HG03103 (cell line): ENCODE measurements at regions not wholly inside any gene's neighbourhood (a gene's known extent, or its start where the extent isn't known, plus 50 kb on each side); places are given as distances from the start of the nearest gene placed in this dataset.
"Not testable (repeated sequence)": the region's sequence is repeated elsewhere in the genome, so short reads cannot be mapped to it uniquely, and the experiment has no call there.

Experiments
- ATAC-seq: cut with Tn5 transposase; IDR thresholded peaks from one replicate; pipeline ENCODE4 v1.9.1; 2021; ENCODE audit warnings: low read depth; ENCODE audit not compliant: unreplicated experiment

DNA sequence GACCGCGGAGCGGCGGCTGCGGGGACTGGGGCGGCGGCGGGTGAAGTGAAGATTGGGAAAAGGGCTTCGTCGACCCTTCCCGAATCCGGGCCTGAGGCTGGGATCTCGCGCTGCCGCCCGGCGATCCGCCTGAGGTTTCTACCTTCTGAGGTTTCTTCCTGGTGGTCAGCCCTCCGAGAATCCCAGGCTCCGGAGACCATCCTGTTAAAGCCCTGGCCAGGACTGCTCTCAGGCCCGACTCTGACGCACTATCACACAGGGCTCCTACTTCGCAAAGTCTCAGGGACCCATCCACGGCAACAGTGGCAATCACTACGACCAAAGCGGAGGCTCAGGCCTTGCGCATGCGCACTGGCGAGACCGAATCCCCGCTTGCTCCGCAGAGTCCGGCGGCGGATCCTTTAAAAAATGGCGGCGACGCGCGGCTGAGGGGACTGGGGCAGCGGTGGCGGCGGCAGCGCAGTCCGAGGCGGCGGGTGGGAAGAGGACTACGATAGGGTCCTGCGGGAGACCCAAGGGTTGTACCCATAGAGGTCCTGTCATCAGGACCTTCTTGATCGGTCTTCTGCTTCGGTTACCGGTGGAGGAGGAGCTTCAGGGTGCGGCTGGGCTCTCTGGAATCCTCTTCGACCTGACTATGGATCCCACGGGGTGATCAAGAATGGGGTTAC lies 157.2 kb upstream of the ZNF337 start:
- ATAC-seq: peak; percentile 75

DNA sequence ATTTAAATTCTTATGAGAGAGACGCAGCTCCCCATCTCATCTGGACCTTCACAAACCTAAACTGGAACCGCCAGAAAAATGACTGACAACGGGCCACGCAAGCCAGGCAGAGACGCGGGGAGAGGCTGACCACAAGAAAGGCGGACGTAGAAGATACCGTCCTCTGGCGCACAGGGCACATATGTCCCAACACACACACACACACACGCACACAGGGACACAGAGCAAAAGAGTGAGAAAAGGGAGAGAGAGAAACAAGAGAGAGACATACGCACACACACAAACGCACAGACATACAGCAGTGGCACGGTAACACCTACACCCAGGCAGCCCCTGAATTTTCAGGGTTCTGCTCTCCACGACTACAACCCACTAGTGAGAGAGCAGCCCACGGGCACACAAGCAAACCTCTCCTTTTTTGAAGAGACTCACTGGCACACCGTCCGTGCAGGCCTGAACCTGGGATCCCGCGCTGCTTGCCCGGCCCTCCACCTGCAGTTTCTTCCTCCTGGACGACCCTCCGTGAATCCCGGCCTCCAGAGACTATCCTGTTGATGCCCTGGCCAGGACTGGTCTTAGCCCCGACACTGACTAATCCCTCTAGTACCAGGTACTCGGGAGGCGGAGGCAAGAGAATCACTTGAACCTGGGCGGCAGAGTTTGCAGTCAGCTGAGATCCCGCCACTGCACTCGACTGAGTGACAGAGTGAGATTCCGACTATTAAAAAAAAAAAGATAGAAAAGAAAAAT lies 156.5 kb upstream of the ZNF337 start:
- not testable (repeated sequence) for ATAC-seq

DNA sequence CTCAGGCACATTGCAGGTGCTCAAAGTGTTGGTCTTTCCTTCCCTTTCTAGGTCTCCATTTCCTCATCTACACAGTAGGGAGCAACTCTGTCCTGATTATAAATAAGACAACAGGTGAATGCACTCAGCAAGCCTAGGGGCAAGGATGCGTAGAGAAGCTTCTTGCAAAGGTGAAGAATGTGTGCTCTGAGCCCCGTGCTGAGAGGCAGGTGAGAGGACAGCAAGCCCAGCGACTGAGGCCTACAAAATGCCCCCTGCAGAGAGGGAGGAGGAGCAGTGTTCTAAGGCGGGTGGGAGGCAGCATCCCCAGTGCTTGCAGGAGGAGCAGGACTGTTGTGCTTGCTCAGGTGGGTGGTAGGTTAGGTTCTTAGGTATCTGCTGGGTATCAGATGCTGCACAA lies 153.5 kb upstream of the ZNF337 start:
- ATAC-seq: not testable (repeated sequence)

DNA sequence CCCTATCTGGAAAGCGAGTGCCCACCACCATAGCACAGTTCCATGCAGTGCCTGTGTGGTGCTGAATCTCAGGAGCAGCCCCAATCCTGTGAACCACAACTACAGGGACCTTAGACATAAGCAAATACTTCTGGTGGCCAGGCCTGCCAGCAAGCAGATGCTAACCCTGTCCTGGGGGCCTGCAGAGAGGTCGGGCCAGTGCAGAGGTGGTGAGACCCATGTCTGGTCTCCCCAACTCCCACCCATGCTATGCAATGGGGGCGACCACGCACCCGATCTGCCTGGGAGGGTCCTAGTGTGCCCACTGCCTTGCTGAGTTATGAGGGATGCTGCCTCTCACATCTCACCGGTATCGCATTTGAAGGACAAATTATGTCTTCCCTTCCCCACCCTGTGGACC lies 151.6 kb upstream of the ZNF337 start:
- ATAC-seq: no peak

DNA sequence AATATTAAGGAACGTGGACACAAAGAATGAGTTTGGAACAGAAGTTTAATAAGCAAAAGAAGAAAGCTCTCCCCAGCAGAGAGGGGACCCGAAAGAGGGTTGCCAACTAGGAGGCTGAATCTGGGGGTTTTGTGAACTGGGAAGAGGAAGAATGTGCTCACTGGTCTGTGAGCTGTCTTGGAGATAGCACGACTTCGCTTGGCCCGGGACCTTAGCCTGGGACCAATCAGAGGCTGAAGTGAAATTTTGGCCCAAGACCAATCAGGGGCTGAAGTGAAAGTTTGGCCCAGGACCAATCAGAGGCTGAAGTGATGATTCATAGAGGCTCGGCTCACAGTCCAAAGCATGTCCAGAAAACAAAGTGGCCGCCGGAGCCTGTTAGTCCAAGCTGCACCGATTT lies 148.0 kb upstream of the ZNF337 start:
- not testable (repeated sequence) for ATAC-seq

DNA sequence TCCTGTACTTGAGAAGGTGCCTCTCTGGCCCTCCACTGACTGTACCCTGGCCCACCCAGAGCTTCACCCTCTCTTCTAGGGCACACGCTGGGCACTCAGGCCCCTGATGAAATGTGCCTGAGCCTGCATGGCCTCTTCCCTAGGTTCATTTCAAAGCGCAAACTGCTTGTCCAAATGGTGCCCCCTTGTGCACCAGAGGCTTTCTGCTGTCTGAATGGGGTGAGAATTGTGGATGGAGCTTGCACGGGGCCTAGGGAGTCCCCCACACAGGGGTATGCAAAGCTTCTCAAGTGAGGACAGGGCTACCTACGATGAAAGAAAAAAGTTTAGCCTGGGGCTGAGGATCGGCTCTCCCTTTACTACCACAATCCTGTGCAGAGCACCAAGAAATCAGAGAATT lies 116.9 kb upstream of the ZNF337 start:
- ATAC-seq: not testable (repeated sequence)

DNA sequence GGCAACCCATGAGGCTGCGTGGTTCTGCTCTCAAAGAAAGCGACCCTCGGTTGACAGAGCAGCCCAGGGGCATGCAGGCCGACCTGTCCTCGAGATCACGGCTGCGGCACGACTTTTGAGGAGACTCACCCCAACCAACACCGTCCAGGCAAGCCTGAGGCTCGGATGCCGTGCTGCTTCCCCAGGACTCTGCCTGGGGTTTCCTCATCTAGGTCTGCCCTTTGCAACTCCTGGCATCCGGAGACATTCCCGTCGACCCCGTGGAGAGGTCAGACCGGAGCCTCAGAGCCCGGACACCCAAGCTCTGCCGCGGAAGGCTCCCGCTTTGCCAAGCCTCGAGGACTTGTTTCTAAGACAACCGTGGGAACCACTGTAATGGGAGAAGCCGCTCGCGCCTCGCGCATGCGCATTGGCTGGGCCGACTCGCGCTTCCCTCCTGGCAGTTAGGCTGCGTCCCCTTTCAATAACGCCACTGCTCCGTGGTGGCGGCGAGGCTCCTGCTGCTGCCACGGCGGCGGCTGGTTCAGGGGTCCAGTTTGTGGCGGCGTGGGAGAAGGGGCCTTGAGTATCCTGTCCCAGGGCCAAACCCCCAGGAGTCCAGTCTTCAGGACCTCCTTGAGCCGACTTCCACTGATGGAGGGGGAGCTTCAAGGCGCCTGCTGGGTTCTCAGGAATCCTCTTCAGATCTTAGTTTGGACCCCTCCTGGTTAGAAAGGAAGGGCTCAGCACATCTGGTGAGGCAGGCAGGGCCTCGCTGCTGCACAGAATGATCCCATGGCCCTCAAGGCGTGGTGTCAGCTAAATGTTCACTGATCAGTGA lies 101.7 kb upstream of the ZNF337 start:
- ATAC-seq: not testable (repeated sequence)

DNA sequence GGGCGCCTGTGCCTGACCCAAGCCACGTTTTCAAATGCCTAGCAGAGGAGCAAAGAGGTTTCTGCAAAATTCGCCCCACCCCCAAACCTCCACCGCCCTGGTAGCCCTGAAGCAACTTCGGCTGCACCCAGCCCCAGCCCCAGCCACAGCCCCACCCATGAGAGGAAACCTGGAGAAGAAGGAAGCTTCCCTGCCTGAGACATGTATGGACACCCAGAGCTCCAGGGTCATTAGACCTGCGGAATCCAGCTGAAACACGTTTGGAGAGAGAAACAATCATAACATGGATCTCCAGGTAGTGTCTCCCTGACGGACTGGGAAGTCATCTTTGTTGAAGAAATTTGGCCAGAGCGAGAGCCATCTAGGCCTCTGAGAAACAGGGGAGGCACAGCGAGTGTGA lies 100.4 kb upstream of the ZNF337 start:
- ATAC-seq: not testable (repeated sequence)

DNA sequence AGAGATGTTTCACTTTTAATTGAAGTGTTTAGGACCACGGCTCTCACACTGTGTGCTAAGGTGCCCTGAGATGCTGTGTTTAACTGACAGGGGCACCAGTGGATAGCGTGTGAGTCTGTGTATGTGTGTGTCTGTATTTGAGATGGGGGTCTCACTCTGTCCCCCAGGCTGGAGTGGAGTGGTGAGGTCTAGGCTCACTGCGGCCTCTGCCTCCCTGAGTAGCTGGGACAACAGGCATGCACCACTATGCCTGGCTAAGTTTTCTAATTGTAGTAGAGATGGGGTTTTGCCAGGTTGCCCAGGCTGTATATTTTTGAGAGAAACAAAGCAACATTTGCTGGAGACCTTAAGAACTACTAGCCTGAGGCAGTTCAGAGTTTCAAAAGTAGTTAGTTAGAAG lies 80.6 kb upstream of the ZNF337 start:
- ATAC-seq: not testable (repeated sequence)

DNA sequence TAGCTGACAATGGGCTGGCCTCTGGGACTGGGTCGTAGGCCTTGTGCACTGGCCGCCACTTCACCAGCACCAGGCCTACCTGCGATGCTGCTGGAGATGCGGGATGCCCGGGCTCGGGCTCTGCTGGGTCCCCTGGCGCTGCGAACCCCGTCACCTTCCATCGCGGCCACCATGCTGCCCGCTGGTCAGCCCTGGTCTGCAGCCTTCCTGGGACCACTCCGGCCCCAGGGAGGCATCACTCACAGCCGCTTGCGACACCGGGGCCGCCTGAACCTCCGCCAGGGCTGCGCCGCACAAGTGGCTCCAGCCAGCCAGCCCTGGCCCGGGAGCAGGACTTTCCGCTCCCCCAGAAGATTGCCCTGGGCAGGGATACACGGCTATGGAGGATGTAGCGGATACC lies 78.1 kb upstream of the ZNF337 start:
- ATAC-seq: not testable (repeated sequence)

DNA sequence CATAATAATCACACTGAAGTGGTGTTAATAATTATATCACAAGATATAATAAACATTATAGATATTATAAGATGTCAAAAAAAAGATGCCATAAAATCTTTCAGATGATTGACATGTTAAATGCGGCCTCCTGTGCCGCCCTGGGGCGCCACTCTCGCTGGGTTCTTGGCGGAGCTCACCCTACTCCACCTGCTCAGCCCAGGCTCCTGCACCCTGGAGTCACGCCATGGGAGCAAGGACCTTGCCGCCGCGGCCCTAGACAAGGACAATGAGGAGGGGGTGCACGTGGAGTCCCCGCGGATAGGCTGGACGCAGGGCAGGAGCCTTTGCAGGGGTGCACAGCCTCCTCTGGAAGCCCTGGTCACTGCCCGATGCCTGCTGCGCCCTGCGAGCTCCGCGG lies 77.5 kb upstream of the ZNF337 start:
- ATAC-seq: not testable (repeated sequence)

DNA sequence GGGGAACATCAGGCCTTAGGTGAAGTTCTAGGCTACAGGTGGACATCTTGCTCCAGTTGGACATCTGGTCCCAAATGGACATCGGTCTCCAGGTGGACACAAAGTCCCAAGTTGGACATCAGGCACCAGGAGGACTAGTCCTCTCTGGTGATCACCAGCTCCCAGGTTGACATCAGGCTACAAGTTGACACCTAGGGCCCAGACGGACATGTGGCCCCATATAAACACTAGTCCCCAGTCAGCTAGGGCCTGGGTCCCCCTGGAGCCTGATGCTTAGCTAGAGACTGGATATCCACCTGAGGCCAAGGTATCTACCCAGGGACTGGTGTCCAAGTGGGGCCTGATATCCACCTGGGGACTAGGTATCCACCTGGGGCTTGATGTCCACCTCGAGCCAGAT lies 75.8 kb upstream of the ZNF337 start:
- ATAC-seq: not testable (repeated sequence)

DNA sequence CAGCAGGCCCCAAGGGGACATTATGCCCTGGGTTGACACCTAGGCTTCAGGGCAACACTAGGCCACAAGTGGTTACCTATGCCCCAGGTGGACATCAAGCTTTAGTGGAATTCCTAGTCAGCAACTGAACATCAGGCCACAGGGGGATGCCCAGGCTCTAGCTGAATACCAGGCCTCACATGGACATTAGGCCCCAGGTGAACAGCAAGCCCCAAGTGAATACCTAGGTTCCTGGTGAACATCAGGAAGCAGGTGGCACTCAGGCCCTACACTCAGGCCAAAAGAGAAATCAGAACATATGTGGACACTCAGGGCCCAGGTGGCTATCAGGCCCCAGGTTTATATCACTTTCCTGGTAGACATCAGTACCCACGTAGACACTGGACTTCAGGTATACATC lies 75.2 kb upstream of the ZNF337 start:
- ATAC-seq: not testable (repeated sequence)

DNA sequence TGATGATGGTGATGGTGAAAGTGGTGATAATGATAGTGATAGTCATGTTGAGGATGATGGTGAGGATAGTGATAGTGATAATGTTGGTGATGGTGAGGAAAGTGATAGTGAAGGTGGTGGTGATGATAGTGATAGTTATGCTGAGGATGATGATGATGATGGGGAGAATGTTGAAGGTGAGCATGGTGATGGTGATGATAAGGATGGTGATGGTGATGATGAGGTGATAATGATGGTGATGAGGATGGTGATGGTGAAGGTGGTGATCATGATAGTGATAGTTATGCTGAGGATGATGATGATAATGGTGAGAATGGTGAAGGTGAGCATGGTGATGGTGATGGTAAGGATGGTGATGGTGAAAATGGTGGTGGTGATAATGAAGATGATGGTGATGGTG lies 64.9 kb upstream of the ZNF337 start:
- ATAC-seq: no peak

DNA sequence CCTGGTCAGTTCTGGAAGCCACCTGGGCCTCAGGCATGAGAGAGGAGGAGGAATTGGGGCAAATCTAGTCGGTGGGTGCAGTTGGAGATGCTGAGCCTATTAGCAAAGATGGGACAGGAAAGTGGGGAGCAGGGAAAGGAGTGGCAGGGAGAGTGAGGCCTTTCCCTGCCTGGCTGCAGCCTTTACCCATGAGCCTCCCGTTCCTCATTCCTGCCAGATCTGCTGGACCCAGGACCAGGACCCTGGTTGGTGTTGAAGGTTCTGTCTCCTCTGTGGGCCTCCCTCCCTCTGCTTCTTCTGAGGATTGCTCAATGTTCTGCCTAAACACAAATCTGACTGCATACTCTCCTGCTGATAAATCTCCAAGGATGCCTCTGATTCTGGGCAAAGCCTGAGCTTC lies 64.4 kb upstream of the ZNF337 start:
- ATAC-seq: not testable (repeated sequence)

DNA sequence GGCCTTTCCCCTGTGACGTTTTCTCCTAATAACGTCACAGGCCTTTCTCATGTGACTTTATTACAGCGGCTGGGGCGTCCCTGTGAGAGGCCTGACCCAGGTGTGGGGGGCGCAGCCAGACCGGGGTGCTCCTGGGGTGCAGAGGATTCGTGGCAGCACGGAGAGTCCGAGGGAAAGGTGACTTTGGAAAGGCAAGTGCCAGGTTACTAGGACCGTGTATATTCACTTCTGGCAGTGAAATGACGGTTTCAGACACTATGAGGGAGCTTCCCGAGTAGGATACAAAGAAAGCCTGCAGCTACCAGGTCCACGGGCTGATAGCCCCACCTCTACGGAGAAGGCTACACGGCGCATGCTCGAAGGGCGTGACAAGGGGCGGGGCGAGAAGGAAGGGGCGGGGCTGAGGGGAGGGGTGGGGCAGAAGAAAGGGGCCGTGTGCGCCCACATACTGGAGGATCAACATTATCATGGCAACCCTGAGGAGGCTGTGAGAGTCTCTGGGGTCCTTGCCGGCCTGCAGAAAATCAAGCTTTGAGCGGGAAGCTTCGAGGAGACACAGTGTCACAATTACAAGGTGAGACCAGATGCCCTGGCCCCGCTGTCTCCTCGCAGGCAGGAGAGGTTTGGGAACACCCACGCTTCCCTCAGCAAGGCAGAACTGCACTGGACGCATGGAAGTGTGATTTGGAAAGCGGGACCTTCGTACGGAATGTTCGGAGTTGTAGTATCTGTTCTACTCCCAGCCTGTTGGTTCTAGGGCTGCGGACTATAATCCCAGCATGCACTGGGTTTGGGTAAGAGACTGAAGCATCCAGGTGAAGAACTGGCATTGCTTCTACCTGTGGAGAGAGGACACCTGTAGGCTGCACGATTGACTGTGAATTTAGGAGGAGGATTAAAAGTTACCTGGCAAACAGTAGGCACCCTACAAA lies 54.4 kb upstream of the ZNF337 start:
- ATAC-seq: peak; percentile 73

DNA sequence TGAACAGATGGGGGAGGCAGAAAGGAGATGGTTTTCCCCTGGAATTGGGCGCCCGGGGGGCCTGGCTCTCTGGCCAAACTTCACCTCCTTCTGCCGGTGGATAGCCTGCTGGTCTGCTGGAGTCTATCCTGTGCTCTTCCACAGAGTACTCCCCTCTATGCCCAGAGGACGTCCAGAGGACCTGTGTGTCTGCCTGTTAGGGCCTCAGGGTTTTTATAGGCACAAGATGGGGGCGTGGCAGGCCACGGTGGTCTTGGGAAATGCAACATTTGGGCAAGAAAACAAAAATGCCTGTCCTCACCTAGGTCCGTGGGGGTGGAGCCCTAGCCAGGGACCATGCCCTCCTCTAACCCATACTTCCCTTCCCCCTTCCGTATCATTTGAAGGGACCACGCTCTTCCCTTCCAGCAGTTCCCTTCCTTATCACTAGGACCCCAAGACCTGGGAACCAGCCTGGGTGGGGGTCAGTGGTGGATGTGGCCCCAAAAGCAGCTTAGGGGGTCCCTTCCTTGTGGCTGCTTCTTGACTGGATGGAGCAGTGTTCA lies 53.6 kb upstream of the ZNF337 start:
- no peak for ATAC-seq

DNA sequence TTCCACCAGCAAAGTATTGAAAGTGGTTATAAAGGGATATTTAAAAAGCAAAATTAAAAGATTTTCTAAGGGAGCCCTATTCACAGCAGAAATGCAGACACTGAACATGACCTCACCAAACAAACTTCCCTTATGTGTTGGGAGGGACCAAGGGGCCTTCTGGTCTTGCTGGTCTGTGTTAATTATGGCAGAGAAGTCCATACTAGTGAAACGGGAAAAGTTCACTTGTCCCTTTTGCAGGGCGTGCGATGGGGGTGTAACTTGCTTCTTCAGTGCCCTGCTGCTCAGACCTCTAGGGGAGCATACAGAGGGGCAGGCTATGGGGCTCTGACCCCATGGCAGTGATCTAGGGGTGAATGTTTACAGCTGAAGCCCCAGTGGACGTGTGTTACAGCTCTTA lies 53.0 kb upstream of the ZNF337 start:
- ATAC-seq: no peak
